ENCODE measurements at regions not wholly inside any gene's neighbourhood (a gene's known extent, or its start where the extent isn't known, plus 50 kb on each side); places are given as distances from the start of the nearest gene placed in this dataset.

GRCh38 chr2:767440-767839 lies 90.2 kb upstream of the TMEM18 start:
- no peak overlapping the region for H3K4me3 ChIP-seq (ENCODE audit: control insufficient read depth, low read depth, low read length)
- TF ChIP-seq CTCF (conservative IDR thresholded peaks at IDR 0.05; ENCODE audit: control insufficient read depth, insufficient read depth, low read depth, low read length): no peak
- DNase-seq (ENCODE audit: low read depth): no peak

DNA sequence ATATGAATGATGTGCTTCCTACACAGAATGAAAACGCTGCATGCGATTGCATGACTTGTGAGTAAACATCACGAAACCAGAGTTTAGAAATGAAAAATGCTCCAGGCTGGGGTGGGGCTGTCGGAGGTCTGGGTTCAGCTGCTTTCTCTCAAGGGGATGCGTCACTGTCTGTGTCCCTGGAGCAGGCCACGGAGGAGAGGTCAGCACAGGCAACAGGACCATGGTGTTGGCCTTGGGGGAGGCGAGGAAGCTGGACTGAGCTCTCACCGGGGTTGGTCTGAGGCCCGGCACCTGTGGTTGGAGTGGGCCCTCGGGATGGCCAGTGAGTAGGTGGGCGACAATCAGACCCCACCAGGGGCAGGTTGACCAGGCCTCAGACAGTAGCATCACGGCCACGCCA lies 89.0 kb upstream of the TMEM18 start:
- no peak for DNase-seq (ENCODE audit: low read depth)
- no peak overlapping the region for H3K4me3 ChIP-seq (ENCODE audit: control insufficient read depth, low read depth, low read length)
- no peak for TF ChIP-seq CTCF (conservative IDR thresholded peaks at IDR 0.05; ENCODE audit: control insufficient read depth, insufficient read depth, low read depth, low read length)

DNA sequence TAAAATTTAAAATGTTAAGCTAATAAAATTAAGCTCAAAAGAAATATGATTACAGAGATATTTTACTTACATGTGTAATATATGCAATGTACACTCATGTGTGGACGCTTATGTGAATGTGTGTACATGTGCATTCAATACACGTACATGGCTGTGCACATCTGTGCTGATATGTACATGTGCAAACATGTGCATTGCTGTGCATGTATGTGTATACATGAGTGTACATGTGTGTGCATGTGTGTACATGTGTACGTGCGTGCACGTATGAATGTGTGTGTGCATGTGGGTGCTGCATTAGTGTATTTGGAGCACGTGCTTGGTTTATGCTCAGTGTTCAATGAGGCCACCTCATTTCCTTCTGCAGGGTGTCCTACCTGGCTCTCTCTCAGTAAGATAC lies 88.2 kb upstream of the TMEM18 start:
- TF ChIP-seq CTCF (conservative IDR thresholded peaks at IDR 0.05; ENCODE audit: control insufficient read depth, insufficient read depth, low read depth, low read length): no peak
- H3K4me3 ChIP-seq (ENCODE audit: control insufficient read depth, low read depth, low read length): no peak overlapping the region
- no peak for DNase-seq (ENCODE audit: low read depth)

GRCh38 chr2:763766-764525 lies 86.7 kb upstream of the TMEM18 start:
- H3K4me3 ChIP-seq (ENCODE audit: control insufficient read depth, low read depth, low read length): no peak overlapping the region
- TF ChIP-seq CTCF (conservative IDR thresholded peaks at IDR 0.05; ENCODE audit: control insufficient read depth, insufficient read depth, low read depth, low read length): no peak
- DNase-seq (ENCODE audit: low read depth): no peak

- TF ChIP-seq CTCF (conservative IDR thresholded peaks at IDR 0.05; ENCODE audit: control insufficient read depth, insufficient read depth, low read depth, low read length): no peak
- no peak for DNase-seq (ENCODE audit: low read depth)
- no peak overlapping the region for H3K4me3 ChIP-seq (ENCODE audit: control insufficient read depth, low read depth, low read length)
These were observed 85.4 kb upstream of the TMEM18 start for GRCh38 chr2:762646-763045.

DNA sequence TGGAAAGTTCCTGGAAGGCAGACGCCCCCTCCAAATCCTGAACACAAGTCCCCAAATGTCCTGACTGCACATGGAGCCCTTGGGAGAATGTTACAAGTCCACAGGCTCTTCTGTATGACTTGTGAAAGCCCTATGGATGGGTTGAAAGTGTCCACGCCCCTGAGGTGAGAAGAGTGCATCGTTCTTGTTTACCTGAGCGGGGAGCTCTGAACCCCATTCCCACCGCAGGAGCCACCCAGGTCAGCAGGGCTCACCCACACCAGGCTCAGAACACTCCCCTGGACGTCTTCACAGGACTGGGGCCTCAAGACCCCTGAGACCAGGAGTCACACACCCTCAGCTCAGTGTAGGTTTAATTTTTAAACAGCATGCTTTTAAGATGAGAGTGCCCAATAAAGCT lies 84.2 kb upstream of the TMEM18 start:
- no peak for TF ChIP-seq CTCF (conservative IDR thresholded peaks at IDR 0.05; ENCODE audit: control insufficient read depth, insufficient read depth, low read depth, low read length)
- no peak overlapping the region for H3K4me3 ChIP-seq (ENCODE audit: control insufficient read depth, low read depth, low read length)

GRCh38 chr2:760001-760400 lies 82.8 kb upstream of the TMEM18 start:
- no peak overlapping the region for H3K4me3 ChIP-seq (ENCODE audit: control insufficient read depth, low read depth, low read length)
- no peak for TF ChIP-seq CTCF (conservative IDR thresholded peaks at IDR 0.05; ENCODE audit: control insufficient read depth, insufficient read depth, low read depth, low read length)
- DNase-seq (ENCODE audit: low read depth): no peak

More for the DNA sequence above, 84.2 kb upstream of the TMEM18 start:
- DNase-seq (ENCODE audit: low read depth): no peak
